ENCODE measurements at regions not wholly inside any gene's neighbourhood (a gene's known extent, or its start where the extent isn't known, plus 50 kb on each side); places are given as distances from the start of the nearest gene placed in this dataset.

- TF ChIP-seq ZNF564 (CRISPR knock-in tag; IDR thresholded peaks at IDR 0.05) (no peak), PTBP1 (IDR thresholded peaks at IDR 0.05; ENCODE audit: low read depth, low read length, poor library complexity, severe bottlenecking) (no peak), PRPF4 (IDR thresholded peaks at IDR 0.05; ENCODE audit: low read depth, low read length, poor library complexity, severe bottlenecking) (no peak), HNRNPL (IDR thresholded peaks at IDR 0.05; ENCODE audit: low read depth, low read length) (no peak), ZNF776 (CRISPR knock-in tag; IDR thresholded peaks at IDR 0.05) (no peak), RARG (CRISPR knock-in tag; IDR thresholded peaks at IDR 0.05; ENCODE audit: low read depth) (no peak), U2AF2 (IDR thresholded peaks at IDR 0.05; ENCODE audit: low read depth, low read length) (no peak), ZNF589 (CRISPR knock-in tag; conservative IDR thresholded peaks at IDR 0.05) (no peak)
These were observed 151.3 kb downstream of the GAS1 start (continued) for GRCh38 chr9:86795823-86796553.

GRCh38 chr9:86795047-86795442 is 152.3 kb downstream of the GAS1 start:
- no peak for TF ChIP-seq RBFOX2 (IDR thresholded peaks at IDR 0.05; ENCODE audit: low read depth, low read length)
- TF ChIP-seq SRF (IDR thresholded peaks at IDR 0.05; ENCODE audit: low read depth, low read length): no peak
- intact Hi-C loops (cut with micrococcal nuclease; ENCODE audit: unreplicated experiment) (no loop called here), in situ Hi-C loops (cut with HindIII; ENCODE audit: extremely low pct_ligation_motif_present, low pct_unique_long_range_greater_than_20kb) (no loop called here)
- H3K36me3 ChIP-seq (replicated peaks in 1 of 2; ENCODE audit: control insufficient read depth in 1 of 2, insufficient read depth in 2 of 2, low read length in 2 of 2): no peaks in the 10 kb centered on the region
- H3K4me2 ChIP-seq (ENCODE audit: low read depth, low read length): no peak overlapping the region
- FAIRE-seq (no peak), DNase-seq (ENCODE audit: low spot score) (no peak), ATAC-seq (no peak)
- no peaks in the 10 kb centered on the region; a peak in 1 of 5 replicates for H3K27me3 ChIP-seq (ENCODE audit: control insufficient read depth in 1 of 2, insufficient read depth in 2 of 2, low read length in 2 of 2)
- POLR2A ChIA-PET: no interaction called here
- CTCF ChIA-PET (ENCODE audit: low intra/inter-chr PET ratio, low total read pairs): no interaction called here
- H4K20me1 ChIP-seq (ENCODE audit: insufficient read depth, low read length): no peaks in the 10 kb centered on the region
- 23% methylated on average over 6 of the region's 7 CpGs for WGBS (ENCODE audit: low lambda C conversion rate)
- no peak overlapping the region for H2AFZ ChIP-seq (ENCODE audit: low read length)
- H3K4me3 ChIP-seq (replicated peaks in 1 of 3; ENCODE audit: insufficient read depth in 1 of 3, low read depth in 2 of 3, low read length in 3 of 3): no peak overlapping the region
- no peak overlapping the region for H3K27ac ChIP-seq (ENCODE audit: extremely low read length, insufficient read depth, low read length)
- H3K4me1 ChIP-seq (ENCODE audit: insufficient read depth, low read length): no peaks in the 10 kb centered on the region
- H3K79me2 ChIP-seq (ENCODE audit: insufficient read depth, low read length): no peaks in the 10 kb centered on the region
- H3K9ac ChIP-seq (ENCODE audit: insufficient read depth, low read depth, low read length): no peak overlapping the region
- no peaks in the 10 kb centered on the region for H3K9me3 ChIP-seq (ENCODE audit: low read length)
- BruUV-seq (replicated peaks): no TSS peak

All from HepG2 (cell line).